SK-N-SH treated with all-trans-retinoic acid at 6 μM for 48 hours (cell line): ENCODE measurements at regions not wholly inside any gene's neighbourhood (a gene's known extent, or its start where the extent isn't known, plus 50 kb on each side); places are given as distances from the start of the nearest gene placed in this dataset.

Experiments used
- ATAC-seq: fragments of 200-7000 bp; cut with Tn5 transposase; 3 replicates; pipeline ENCODE4 v1.9.1; 2020; ENCODE audit warnings: mild to moderate bottlenecking, moderate library complexity
- BACH2 ChIP-seq: fragments of 250-450 bp; sonication (Bioruptor Pico); IDR thresholded peaks from 2 replicates; pipeline ENCODE4 v1.9.0; 2021; ENCODE audit warnings: mild to moderate bottlenecking, borderline replicate concordance
- CSDC2 ChIP-seq: fragments of 250-450 bp; sonication (Bioruptor Pico); IDR thresholded peaks from 2 replicates; pipeline ENCODE4 v1.5.0; 2020; ENCODE audit warnings: mild to moderate bottlenecking, moderate library complexity
- CSRNP3 ChIP-seq: fragments of 250-450 bp; sonication (Bioruptor Pico); IDR thresholded peaks from 2 replicates; pipeline ENCODE4 v1.5.1; 2021; ENCODE audit warnings: mild to moderate bottlenecking, moderate library complexity
- GLIS3 ChIP-seq: fragments of 250-450 bp; sonication (Bioruptor Pico); IDR thresholded peaks from 2 replicates; pipeline ENCODE4 v1.5.0; 2020; ENCODE audit warnings: mild to moderate bottlenecking, moderate library complexity
- ISL1 ChIP-seq: fragments of 250-450 bp; sonication (Bioruptor Pico); IDR thresholded peaks from 2 replicates; pipeline ENCODE4 v2.1.2; 2022; ENCODE audit warnings: mild to moderate bottlenecking, moderate library complexity
- SNAI2 ChIP-seq: fragments of 250-450 bp; sonication (Bioruptor Pico); IDR thresholded peaks from 2 replicates; pipeline ENCODE4 v1.5.0; 2020; ENCODE audit warnings: mild to moderate bottlenecking, moderate library complexity
- TSHZ2 ChIP-seq: fragments of 250-450 bp; sonication (Bioruptor Pico); IDR thresholded peaks from 2 replicates; pipeline ENCODE4 v1.5.0; 2020; ENCODE audit warnings: mild to moderate bottlenecking, moderate library complexity
- ZC3H10 ChIP-seq: fragments of 250-450 bp; sonication (Bioruptor Pico); IDR thresholded peaks from 2 replicates; pipeline ENCODE4 v1.5.1; 2021; ENCODE audit warnings: mild to moderate bottlenecking, moderate library complexity
- ZFP3 ChIP-seq: fragments of 250-450 bp; sonication (Bioruptor Pico); IDR thresholded peaks from 2 replicates; pipeline ENCODE4 v1.5.0; 2020; ENCODE audit warnings: mild to moderate bottlenecking, moderate library complexity
- ZNF565 ChIP-seq: fragments of 450-650 bp; formaldehyde crosslinking; conservative IDR thresholded peaks from 2 replicates; pipeline ENCODE4 v1.5.0; 2020; ENCODE audit warnings: low read depth, mild to moderate bottlenecking, moderate library complexity
- ZNF70 ChIP-seq: fragments of 450-650 bp; formaldehyde crosslinking; IDR thresholded peaks from 2 replicates; pipeline ENCODE4 v1.5.0; 2020; ENCODE audit warnings: mild to moderate bottlenecking, moderate library complexity
- TF ChIP-seq, protein P1 (sequence below): fragments of 250-450 bp; sonication (Bioruptor Pico); IDR thresholded peaks from 2 replicates; pipeline ENCODE4 v1.8.0; 2020; ENCODE audit warnings: mild to moderate bottlenecking, moderate library complexity, borderline replicate concordance
- TF ChIP-seq, protein P2 (sequence below): fragments of 250-450 bp; sonication (Bioruptor Pico); IDR thresholded peaks from 2 replicates; pipeline ENCODE4 v1.8.0; 2021; ENCODE audit warnings: low read depth, mild to moderate bottlenecking, moderate library complexity, borderline replicate concordance
- TF ChIP-seq, protein P3 (sequence below): fragments of 250-450 bp; sonication (Bioruptor Pico); IDR thresholded peaks from 2 replicates; pipeline ENCODE4 v1.5.1; 2020; ENCODE audit warnings: low read depth, mild to moderate bottlenecking, moderate library complexity

- TF ChIP-seq, protein P1, sequence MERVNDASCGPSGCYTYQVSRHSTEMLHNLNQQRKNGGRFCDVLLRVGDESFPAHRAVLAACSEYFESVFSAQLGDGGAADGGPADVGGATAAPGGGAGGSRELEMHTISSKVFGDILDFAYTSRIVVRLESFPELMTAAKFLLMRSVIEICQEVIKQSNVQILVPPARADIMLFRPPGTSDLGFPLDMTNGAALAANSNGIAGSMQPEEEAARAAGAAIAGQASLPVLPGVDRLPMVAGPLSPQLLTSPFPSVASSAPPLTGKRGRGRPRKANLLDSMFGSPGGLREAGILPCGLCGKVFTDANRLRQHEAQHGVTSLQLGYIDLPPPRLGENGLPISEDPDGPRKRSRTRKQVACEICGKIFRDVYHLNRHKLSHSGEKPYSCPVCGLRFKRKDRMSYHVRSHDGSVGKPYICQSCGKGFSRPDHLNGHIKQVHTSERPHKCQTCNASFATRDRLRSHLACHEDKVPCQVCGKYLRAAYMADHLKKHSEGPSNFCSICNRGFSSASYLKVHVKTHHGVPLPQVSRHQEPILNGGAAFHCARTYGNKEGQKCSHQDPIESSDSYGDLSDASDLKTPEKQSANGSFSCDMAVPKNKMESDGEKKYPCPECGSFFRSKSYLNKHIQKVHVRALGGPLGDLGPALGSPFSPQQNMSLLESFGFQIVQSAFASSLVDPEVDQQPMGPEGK (CRISPR knock-in tag), result no peak
- TF ChIP-seq ZNF565 (CRISPR knock-in tag), result no peak
- TF ChIP-seq ZC3H10, result no peak
- no peak for TF ChIP-seq ISL1 (CRISPR knock-in tag)
- TF ChIP-seq CSRNP3 (CRISPR knock-in tag), result no peak
- TF ChIP-seq, protein P2, sequence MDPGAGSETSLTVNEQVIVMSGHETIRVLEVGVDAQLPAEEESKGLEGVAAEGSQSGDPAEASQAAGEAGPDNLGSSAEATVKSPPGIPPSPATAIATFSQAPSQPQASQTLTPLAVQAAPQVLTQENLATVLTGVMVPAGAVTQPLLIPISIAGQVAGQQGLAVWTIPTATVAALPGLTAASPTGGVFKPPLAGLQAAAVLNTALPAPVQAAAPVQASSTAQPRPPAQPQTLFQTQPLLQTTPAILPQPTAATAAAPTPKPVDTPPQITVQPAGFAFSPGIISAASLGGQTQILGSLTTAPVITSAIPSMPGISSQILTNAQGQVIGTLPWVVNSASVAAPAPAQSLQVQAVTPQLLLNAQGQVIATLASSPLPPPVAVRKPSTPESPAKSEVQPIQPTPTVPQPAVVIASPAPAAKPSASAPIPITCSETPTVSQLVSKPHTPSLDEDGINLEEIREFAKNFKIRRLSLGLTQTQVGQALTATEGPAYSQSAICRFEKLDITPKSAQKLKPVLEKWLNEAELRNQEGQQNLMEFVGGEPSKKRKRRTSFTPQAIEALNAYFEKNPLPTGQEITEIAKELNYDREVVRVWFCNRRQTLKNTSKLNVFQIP (CRISPR knock-in tag), result no peak
- TF ChIP-seq BACH2 (CRISPR knock-in tag), result no peak
- TF ChIP-seq ZFP3 (CRISPR knock-in tag), result no peak
- TF ChIP-seq ZNF70 (CRISPR knock-in tag), result no peak
- no peak for TF ChIP-seq CSDC2 (CRISPR knock-in tag)
Measured at GRCh38 chr10:33091201-33091600, 133.2 kb upstream of the ITGB1 start (continued).

DNA sequence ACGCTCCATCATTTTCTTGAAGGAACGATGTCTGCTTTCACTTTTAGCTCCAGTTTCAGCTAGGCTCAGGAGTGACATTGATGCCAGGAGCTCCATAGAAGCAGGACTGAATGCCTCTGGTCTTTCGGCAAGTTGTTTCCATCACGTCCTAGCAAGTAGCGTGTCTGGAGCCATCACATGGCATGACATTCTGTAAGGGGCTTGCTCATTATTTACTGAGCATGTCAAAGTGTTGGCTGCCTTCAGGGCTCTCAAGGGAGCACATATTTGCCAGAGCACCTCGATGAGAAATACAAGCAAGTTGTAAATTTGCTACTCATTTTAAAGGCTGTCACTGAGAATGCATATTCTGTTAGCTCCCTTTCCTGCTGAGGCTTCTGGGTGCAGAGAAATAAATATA, 131.0 kb upstream of the ITGB1 start:
- no peak for ATAC-seq

GRCh38 chr10:33087922-33088321, 129.9 kb upstream of the ITGB1 start:
- TF ChIP-seq, protein P1 (CRISPR knock-in tag), result no peak
- no peak for TF ChIP-seq ZNF565 (CRISPR knock-in tag)
- TF ChIP-seq BACH2 (CRISPR knock-in tag), result no peak
- TF ChIP-seq CSRNP3 (CRISPR knock-in tag), result no peak
- no peak for TF ChIP-seq ZNF70 (CRISPR knock-in tag)
- TF ChIP-seq GLIS3 (CRISPR knock-in tag), result no peak
- no peak for TF ChIP-seq TSHZ2 (CRISPR knock-in tag)
- no peak for TF ChIP-seq CSDC2 (CRISPR knock-in tag)
- TF ChIP-seq SNAI2, result no peak
- TF ChIP-seq ISL1 (CRISPR knock-in tag), result no peak
- no peak for ATAC-seq

More for the DNA sequence above, 131.0 kb upstream of the ITGB1 start:
- TF ChIP-seq, protein P3, sequence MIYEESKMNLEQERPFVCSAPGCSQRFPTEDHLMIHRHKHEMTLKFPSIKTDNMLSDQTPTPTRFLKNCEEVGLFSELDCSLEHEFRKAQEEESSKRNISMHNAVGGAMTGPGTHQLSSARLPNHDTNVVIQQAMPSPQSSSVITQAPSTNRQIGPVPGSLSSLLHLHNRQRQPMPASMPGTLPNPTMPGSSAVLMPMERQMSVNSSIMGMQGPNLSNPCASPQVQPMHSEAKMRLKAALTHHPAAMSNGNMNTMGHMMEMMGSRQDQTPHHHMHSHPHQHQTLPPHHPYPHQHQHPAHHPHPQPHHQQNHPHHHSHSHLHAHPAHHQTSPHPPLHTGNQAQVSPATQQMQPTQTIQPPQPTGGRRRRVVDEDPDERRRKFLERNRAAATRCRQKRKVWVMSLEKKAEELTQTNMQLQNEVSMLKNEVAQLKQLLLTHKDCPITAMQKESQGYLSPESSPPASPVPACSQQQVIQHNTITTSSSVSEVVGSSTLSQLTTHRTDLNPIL (CRISPR knock-in tag), result no peak
